Astrocyte of the spinal cord (primary cell): ENCODE measurements at regions not wholly inside any gene's neighbourhood (a gene's known extent, or its start where the extent isn't known, plus 50 kb on each side); places are given as distances from the start of the nearest gene placed in this dataset.

Source experiments
- DNase-seq: peaks from one replicate; pipeline ENCODE4 v3.0.0; 2011; ENCODE audit warnings: low read depth, low spot score
- H3K4me3 ChIP-seq: 2 replicates; pipeline ENCODE4 v1.5.1; 2011; ENCODE audit warnings: low read depth, mild to moderate bottlenecking, low read length, moderate library complexity
- CTCF ChIP-seq: IDR thresholded peaks from 2 replicates; pipeline ENCODE4 v1.5.1; 2012; ENCODE audit warnings: low read depth, mild to moderate bottlenecking, low read length, inconsistent platforms
- in situ Hi-C: cut with HindIII; loops from 2 replicates; pipeline ENCODE4 v1.10.0; 2017; ENCODE audit warnings: low sequenced_read_pairs

DNA sequence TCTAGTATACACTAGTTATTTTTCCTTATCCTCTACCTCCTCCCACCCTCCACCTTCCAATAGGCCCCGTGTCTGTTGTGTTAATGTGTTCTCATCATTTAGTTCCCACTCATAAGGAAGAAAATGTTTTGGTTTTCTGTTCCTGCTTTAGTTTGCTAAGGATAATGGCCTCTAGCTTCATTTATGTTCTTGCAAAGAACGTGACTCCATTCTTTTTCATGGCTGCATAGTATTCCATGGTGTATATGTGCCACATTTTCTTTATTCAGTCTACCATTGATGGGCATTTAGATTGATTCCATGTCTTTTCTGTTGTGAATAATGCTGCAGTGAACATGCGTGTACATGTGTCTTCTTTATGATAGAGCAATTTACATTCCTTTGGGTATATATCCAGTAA, 146.5 kb upstream of the GAS1 start:
- DNase-seq: no peak
- in situ Hi-C loops: no loop called here
- no peak overlapping the region for H3K4me3 ChIP-seq
- no peak for TF ChIP-seq CTCF

DNA sequence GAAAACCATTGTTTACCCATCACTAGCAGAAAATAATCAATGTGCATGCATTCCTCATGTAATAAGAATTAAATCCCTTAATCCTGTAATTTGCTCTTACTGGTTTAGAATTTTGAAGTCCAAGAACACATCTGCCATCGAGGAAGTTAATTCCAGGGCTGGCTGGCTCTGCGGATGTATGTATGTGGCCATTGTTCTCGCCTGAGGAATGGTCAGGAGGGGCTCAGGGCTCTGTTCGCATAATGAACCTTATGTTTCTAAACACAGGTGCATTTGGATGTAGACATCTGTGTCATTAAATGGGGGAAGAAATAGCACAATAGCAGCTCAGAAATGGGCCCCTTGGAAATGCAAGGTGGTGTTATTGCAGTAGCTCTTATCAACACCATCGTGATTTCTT, 148.6 kb upstream of the GAS1 start:
- H3K4me3 ChIP-seq: no peak overlapping the region
- TF ChIP-seq CTCF: no peak
- in situ Hi-C loops: no loop called here
- DNase-seq: no peak

- H3K4me3 ChIP-seq: no peak overlapping the region
- in situ Hi-C loops: no loop called here
- no peak for TF ChIP-seq CTCF
- no peak for DNase-seq
Measured at GRCh38 chr9:87096506-87096905, 149.2 kb upstream of the GAS1 start.

DNA sequence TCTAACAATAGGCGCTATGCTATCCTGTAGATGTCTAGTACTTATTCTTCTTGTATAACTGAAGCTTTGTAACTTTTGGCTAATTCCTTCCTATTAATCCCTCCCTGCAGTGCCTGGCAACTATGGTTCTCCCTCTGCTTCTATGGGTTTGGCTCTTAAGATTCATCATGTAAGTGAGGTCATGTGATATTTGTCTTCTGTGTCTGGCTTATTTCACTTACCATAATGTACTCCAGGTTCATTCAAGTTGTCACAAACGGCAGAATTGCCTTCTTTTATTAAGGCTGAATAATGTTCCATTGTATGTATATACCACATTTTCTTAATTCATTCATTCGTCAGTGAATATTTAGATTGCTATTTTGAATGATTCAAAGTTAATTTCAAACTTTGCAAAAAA, 149.9 kb upstream of the GAS1 start:
- no peak for TF ChIP-seq CTCF
- DNase-seq: no peak
- in situ Hi-C loops: no loop called here
- no peak overlapping the region for H3K4me3 ChIP-seq

- no peak for DNase-seq
- in situ Hi-C loops: no loop called here
- no peak for TF ChIP-seq CTCF
Measured at GRCh38 chr9:87099407-87099806, 152.1 kb upstream of the GAS1 start.

GRCh38 chr9:87100001-87100400, 152.7 kb upstream of the GAS1 start:
- in situ Hi-C loops: no loop called here
- no peak for TF ChIP-seq CTCF
- H3K4me3 ChIP-seq: no peak overlapping the region

More at GRCh38 chr9:87099407-87099806, 152.1 kb upstream of the GAS1 start:
- no peak overlapping the region for H3K4me3 ChIP-seq

DNA sequence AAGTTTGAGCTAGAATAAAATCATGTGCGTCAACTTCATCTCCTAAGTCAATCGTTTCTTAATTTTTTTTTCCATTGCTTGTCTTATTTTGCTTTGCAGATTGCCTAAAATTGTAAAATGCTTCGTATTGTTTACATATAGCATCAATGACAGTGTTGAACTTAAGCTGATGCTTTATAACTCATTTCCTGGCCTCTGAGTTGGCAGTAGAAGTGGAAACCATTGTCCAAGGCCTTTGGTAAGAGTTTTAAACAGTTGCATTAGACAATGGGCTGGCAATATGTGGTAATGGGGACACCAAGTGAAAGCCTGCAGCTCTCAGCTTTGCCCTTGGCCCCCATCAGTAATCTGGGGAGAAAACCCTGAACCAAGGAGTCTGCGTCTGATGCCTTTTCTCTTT, 154.8 kb upstream of the GAS1 start:
- no peak overlapping the region for H3K4me3 ChIP-seq
- TF ChIP-seq CTCF: no peak
- DNase-seq: no peak
- in situ Hi-C loops: no loop called here

More at GRCh38 chr9:87100001-87100400, 152.7 kb upstream of the GAS1 start:
- DNase-seq: no peak
